ENCODE measurements at regions not wholly inside any gene's neighbourhood (a gene's known extent, or its start where the extent isn't known, plus 50 kb on each side); places are given as distances from the start of the nearest gene placed in this dataset.

GRCh38 chr11:134645576-134645975 is 233.5 kb upstream of the B3GAT1 start:
- no peak for ATAC-seq (ENCODE audit: low FRiP score in 2 of 2)

GRCh38 chr11:134644476-134645456 is 232.7 kb upstream of the B3GAT1 start:
- H3K27me3 ChIP-seq, result no peaks in the 10 kb centered on the region
- DNase-seq, result no peak
- H3K9me3 ChIP-seq, result no peaks in the 10 kb centered on the region
- WGBS, 2 donors, result 65 to 71% methylated on average over 18 to 20 of the region's 20 CpGs
- H3K4me3 ChIP-seq, result no peak overlapping the region
- H3K27ac ChIP-seq, result no peak overlapping the region
- no peaks in the 10 kb centered on the region for H3K36me3 ChIP-seq
- no peaks in the 10 kb centered on the region for H3K4me1 ChIP-seq
- ATAC-seq (ENCODE audit: low FRiP score in 2 of 2), result no peak
- no peak for TF ChIP-seq EP300 (IDR thresholded peaks at IDR 0.05)
- no peak for TF ChIP-seq POLR2AphosphoS5 (IDR thresholded peaks at IDR 0.05)
- TF ChIP-seq CTCF (IDR thresholded peaks at IDR 0.05), result no peak
- no peak for TF ChIP-seq POLR2A (IDR thresholded peaks at IDR 0.05)

More at GRCh38 chr11:134645576-134645975, 233.5 kb upstream of the B3GAT1 start:
- Histone ChIP-seq H3K4me3 (no peak overlapping the region), H3K27me3 (no peaks in the 10 kb centered on the region), H3K27ac (no peak overlapping the region), H3K9me3 (no peaks in the 10 kb centered on the region), H3K36me3 (no peaks in the 10 kb centered on the region), H3K4me1 (no peaks in the 10 kb centered on the region)
- 82 to 84% methylated on average over 5 of the region's 5 CpGs for WGBS, 2 donors
- DNase-seq, result no peak
- no peak for TF ChIP-seq EP300 (IDR thresholded peaks at IDR 0.05)
- TF ChIP-seq POLR2AphosphoS5 (IDR thresholded peaks at IDR 0.05), result no peak
- no peak for TF ChIP-seq POLR2A (IDR thresholded peaks at IDR 0.05)
- TF ChIP-seq CTCF (IDR thresholded peaks at IDR 0.05), result no peak

- Histone ChIP-seq H3K4me3 (no peak overlapping the region), H3K9me3 (no peaks in the 10 kb centered on the region), H3K27ac (no peak overlapping the region), H3K4me1 (no peaks in the 10 kb centered on the region), H3K27me3 (no peaks in the 10 kb centered on the region), H3K36me3 (no peaks in the 10 kb centered on the region)
- TF ChIP-seq CTCF (IDR thresholded peaks at IDR 0.05) (no peak), POLR2AphosphoS5 (IDR thresholded peaks at IDR 0.05) (no peak), EP300 (IDR thresholded peaks at IDR 0.05) (no peak), POLR2A (IDR thresholded peaks at IDR 0.05) (no peak)
- DNase-seq, result no peak
- 49 to 60% methylated on average over 23 to 24 of the region's 24 CpGs for WGBS, 2 donors
- ATAC-seq (ENCODE audit: low FRiP score in 2 of 2), result no peak
These were observed 231.3 kb upstream of the B3GAT1 start for GRCh38 chr11:134643115-134644012.

GRCh38 chr11:134642206-134642605 is 230.2 kb upstream of the B3GAT1 start:
- ATAC-seq (ENCODE audit: low FRiP score in 2 of 2) (no peak), DNase-seq (no peak)
- Histone ChIP-seq H3K36me3 (no peaks in the 10 kb centered on the region), H3K4me3 (no peak overlapping the region), H3K4me1 (no peaks in the 10 kb centered on the region), H3K27ac (no peak overlapping the region), H3K9me3 (no peaks in the 10 kb centered on the region), H3K27me3 (no peaks in the 10 kb centered on the region)
- no peak for TF ChIP-seq EP300 (IDR thresholded peaks at IDR 0.05)
- TF ChIP-seq CTCF (IDR thresholded peaks at IDR 0.05), result no peak
- TF ChIP-seq POLR2AphosphoS5 (IDR thresholded peaks at IDR 0.05), result no peak
- TF ChIP-seq POLR2A (IDR thresholded peaks at IDR 0.05), result no peak
- WGBS, 2 donors, result 64 to 81% methylated on average over 3 of the region's 3 CpGs
